ENCODE measurements at regions not wholly inside any gene's neighbourhood (a gene's known extent, or its start where the extent isn't known, plus 50 kb on each side); places are given as distances from the start of the nearest gene placed in this dataset.

GRCh38 chr3:53965291-53965690, 73.6 kb upstream of the SELENOK start (continued):
- TF ChIP-seq STAT1 (IDR thresholded peaks at IDR 0.05; ENCODE audit: unreplicated experiment) = no peak
- TF ChIP-seq EZH2 (IDR thresholded peaks at IDR 0.05; ENCODE audit: low read depth, unreplicated experiment) = no peak
- no peak for TF ChIP-seq EZH2phosphoT487 (IDR thresholded peaks at IDR 0.05; ENCODE audit: unreplicated experiment)
- no peak for TF ChIP-seq ETS1 (IDR thresholded peaks at IDR 0.05)

DNA sequence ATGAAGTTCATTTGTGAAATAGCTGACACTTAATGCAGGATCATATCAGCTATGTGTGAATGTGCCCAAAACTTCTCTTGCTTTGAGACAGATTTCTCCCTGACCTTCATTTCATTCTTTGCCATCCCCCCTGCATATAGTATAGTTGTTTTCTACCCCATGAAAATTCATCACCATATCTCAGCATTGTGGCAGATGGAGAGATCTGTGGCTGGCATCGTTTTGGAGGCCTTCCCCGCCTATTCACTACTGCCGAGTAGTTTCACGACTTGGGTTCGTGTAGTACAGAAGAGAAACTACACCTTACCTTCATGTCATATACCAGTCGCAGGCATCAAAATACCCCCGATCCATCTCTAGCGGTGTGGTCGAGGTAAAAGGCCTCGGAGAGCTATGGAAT, 66.2 kb upstream of the SELENOK start:
- no peaks in the 10 kb centered on the region for H4K20me1 ChIP-seq (replicated peaks; ENCODE audit: insufficient read depth)
- no peaks in the 10 kb centered on the region for H3F3A ChIP-seq (replicated peaks; ENCODE audit: low read depth)
- DNase-seq (ENCODE audit: low spot score) (no peak), ATAC-seq (no peak)
- H3K27ac Mint-ChIP-seq = no peak overlapping the region
- no peaks in the 10 kb centered on the region for H3K4me1 Mint-ChIP-seq
- H2AFZ ChIP-seq = no peak overlapping the region
- H3K36me3 ChIP-seq (ENCODE audit: insufficient read depth) = no peaks in the 10 kb centered on the region
- no peak overlapping the region for H3K4me3 ChIP-seq
- no peaks in the 10 kb centered on the region for H3K79me2 ChIP-seq (replicated peaks; ENCODE audit: insufficient read depth)
- peaks cover 1% of the 10 kb centered on the region for H3K27me3 Mint-ChIP-seq (ENCODE audit: insufficient read depth, low read depth, poor library complexity)
- H3K36me3 Mint-ChIP-seq (ENCODE audit: low read depth) = no peaks in the 10 kb centered on the region
- H3K4me2 ChIP-seq = no peak overlapping the region
- no peaks in the 10 kb centered on the region for H3K4me1 ChIP-seq (ENCODE audit: insufficient read depth)
- H3K27me3 ChIP-seq (ENCODE audit: insufficient read depth) = no peaks in the 10 kb centered on the region
- peaks cover 11% of the 10 kb centered on the region; the same call in 1 of the 2 replicates for H3K9me2 ChIP-seq (ENCODE audit: insufficient read depth)
- no peak overlapping the region for H3K4me3 Mint-ChIP-seq
- H3K27ac ChIP-seq (ENCODE audit: low read depth) = no peak overlapping the region
- peaks cover 7% of the 10 kb centered on the region; the same call in 2 of the 3 replicates for H3K9me3 Mint-ChIP-seq
- TF ChIP-seq CREB1 (CRISPR knock-in tag; IDR thresholded peaks at IDR 0.05; ENCODE audit: low read depth) (no peak), JUNB (IDR thresholded peaks at IDR 0.05; ENCODE audit: unreplicated experiment) (no peak), ZNF114 (CRISPR knock-in tag; IDR thresholded peaks at IDR 0.05) (no peak), ETS1 (IDR thresholded peaks at IDR 0.05) (no peak), ZNF462 (CRISPR knock-in tag; IDR thresholded peaks at IDR 0.05) (no peak), POLR2AphosphoS5 (IDR thresholded peaks at IDR 0.05; ENCODE audit: low read depth) (no peak), EZH2phosphoT487 (IDR thresholded peaks at IDR 0.05; ENCODE audit: unreplicated experiment) (no peak), ZNF331 (CRISPR knock-in tag; IDR thresholded peaks at IDR 0.05; ENCODE audit: low read depth) (no peak), EZH2 (IDR thresholded peaks at IDR 0.05; ENCODE audit: low read depth, unreplicated experiment) (no peak)
- TF ChIP-seq, protein P1, sequence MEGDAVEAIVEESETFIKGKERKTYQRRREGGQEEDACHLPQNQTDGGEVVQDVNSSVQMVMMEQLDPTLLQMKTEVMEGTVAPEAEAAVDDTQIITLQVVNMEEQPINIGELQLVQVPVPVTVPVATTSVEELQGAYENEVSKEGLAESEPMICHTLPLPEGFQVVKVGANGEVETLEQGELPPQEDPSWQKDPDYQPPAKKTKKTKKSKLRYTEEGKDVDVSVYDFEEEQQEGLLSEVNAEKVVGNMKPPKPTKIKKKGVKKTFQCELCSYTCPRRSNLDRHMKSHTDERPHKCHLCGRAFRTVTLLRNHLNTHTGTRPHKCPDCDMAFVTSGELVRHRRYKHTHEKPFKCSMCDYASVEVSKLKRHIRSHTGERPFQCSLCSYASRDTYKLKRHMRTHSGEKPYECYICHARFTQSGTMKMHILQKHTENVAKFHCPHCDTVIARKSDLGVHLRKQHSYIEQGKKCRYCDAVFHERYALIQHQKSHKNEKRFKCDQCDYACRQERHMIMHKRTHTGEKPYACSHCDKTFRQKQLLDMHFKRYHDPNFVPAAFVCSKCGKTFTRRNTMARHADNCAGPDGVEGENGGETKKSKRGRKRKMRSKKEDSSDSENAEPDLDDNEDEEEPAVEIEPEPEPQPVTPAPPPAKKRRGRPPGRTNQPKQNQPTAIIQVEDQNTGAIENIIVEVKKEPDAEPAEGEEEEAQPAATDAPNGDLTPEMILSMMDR (conservative IDR thresholded peaks at IDR 0.05; ENCODE audit: low read depth in 2 of 2) = no peak
- TF ChIP-seq, protein P2, sequence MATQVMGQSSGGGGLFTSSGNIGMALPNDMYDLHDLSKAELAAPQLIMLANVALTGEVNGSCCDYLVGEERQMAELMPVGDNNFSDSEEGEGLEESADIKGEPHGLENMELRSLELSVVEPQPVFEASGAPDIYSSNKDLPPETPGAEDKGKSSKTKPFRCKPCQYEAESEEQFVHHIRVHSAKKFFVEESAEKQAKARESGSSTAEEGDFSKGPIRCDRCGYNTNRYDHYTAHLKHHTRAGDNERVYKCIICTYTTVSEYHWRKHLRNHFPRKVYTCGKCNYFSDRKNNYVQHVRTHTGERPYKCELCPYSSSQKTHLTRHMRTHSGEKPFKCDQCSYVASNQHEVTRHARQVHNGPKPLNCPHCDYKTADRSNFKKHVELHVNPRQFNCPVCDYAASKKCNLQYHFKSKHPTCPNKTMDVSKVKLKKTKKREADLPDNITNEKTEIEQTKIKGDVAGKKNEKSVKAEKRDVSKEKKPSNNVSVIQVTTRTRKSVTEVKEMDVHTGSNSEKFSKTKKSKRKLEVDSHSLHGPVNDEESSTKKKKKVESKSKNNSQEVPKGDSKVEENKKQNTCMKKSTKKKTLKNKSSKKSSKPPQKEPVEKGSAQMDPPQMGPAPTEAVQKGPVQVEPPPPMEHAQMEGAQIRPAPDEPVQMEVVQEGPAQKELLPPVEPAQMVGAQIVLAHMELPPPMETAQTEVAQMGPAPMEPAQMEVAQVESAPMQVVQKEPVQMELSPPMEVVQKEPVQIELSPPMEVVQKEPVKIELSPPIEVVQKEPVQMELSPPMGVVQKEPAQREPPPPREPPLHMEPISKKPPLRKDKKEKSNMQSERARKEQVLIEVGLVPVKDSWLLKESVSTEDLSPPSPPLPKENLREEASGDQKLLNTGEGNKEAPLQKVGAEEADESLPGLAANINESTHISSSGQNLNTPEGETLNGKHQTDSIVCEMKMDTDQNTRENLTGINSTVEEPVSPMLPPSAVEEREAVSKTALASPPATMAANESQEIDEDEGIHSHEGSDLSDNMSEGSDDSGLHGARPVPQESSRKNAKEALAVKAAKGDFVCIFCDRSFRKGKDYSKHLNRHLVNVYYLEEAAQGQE (IDR thresholded peaks at IDR 0.05; ENCODE audit: unreplicated experiment) = no peak
